Activated effector memory CD4-positive, alpha-beta T cell treated with Interleukin-2 at 50 U/mL for 16 hours (primary cell): ENCODE measurements at regions not wholly inside any gene's neighbourhood (a gene's known extent, or its start where the extent isn't known, plus 50 kb on each side); places are given as distances from the start of the nearest gene placed in this dataset.
"Not testable (repeated sequence)": the region's sequence is repeated elsewhere in the genome, so short reads cannot be mapped to it uniquely, and the experiment has no call there.

ENCODE experiments used
- DNase-seq: peaks from one replicate; pipeline ENCODE4 v3.0.0-alpha.2; 2020

- DNase-seq: no peak
These were observed 88.8 kb upstream of the TRPC7 start for GRCh38 chr5:136453986-136454758.

GRCh38 chr5:136453199-136453598, 87.9 kb upstream of the TRPC7 start:
- no peak for DNase-seq

GRCh38 chr5:136447576-136447975, 82.2 kb upstream of the TRPC7 start:
- not testable (repeated sequence) for DNase-seq

GRCh38 chr5:136446565-136446964, 81.2 kb upstream of the TRPC7 start:
- no peak for DNase-seq

- DNase-seq: not testable (repeated sequence)
These were observed 78.8 kb upstream of the TRPC7 start for GRCh38 chr5:136444099-136444498.

- no peak for DNase-seq
These were observed 74.0 kb upstream of the TRPC7 start for GRCh38 chr5:136439367-136439766.

- DNase-seq: no peak
These were observed 70.7 kb upstream of the TRPC7 start for GRCh38 chr5:136435946-136436543.

- no peak for DNase-seq
These were observed 69.5 kb upstream of the TRPC7 start for GRCh38 chr5:136434795-136435194.

GRCh38 chr5:136432705-136433104, 67.4 kb upstream of the TRPC7 start:
- no peak for DNase-seq

GRCh38 chr5:136430081-136430480, 64.7 kb upstream of the TRPC7 start:
- DNase-seq: no peak

GRCh38 chr5:136427426-136427825, 62.1 kb upstream of the TRPC7 start:
- DNase-seq: no peak

GRCh38 chr5:136425921-136426320, 60.6 kb upstream of the TRPC7 start:
- no peak for DNase-seq

GRCh38 chr5:136424835-136425584, 59.7 kb upstream of the TRPC7 start:
- no peak for DNase-seq

GRCh38 chr5:136423944-136424606, 58.7 kb upstream of the TRPC7 start:
- no peak for DNase-seq

- no peak for DNase-seq
These were observed 55.0 kb upstream of the TRPC7 start for GRCh38 chr5:136420168-136420898.

GRCh38 chr5:136418301-136418700, 53.0 kb upstream of the TRPC7 start:
- no peak for DNase-seq
